K562 (cell line): ENCODE measurements at regions not wholly inside any gene's neighbourhood (a gene's known extent, or its start where the extent isn't known, plus 50 kb on each side); places are given as distances from the start of the nearest gene placed in this dataset.

ENCODE experiments used
- ATAC-seq: fragments of 200-7000 bp; cut with Tn5 transposase; 3 replicates; pipeline ENCODE4 v1.9.1; 2020; ENCODE audit warnings: moderate library complexity
- BruUV-seq: library from RNA; stranded (reverse); fragments of 400-500 nt; replicated peaks from 2 replicates; lab custom pipeline; 2021; lab: Mats Ljungman, UMichigan
- CTCF ChIA-PET: fragments of 300-600 bp; formaldehyde crosslinking; extraction: SDS; loops from one replicate; lab custom pipeline; 2021; ENCODE audit warnings: low intra/inter-chr PET ratio; lab: Yijun Ruan, JAX
- POLR2A ChIA-PET: fragments of 300-600, 350-650 bp; sonication (Branson Sonifier 250); formaldehyde crosslinking; extraction: SDS; loops from one replicate; lab custom pipeline; 2021; ENCODE audit warnings: antibody characterized with exemption, inconsistent platforms; lab: Yijun Ruan, JAX
- DNase-seq, 4 experiments: peaks; one replicate each; pipeline versions ENCODE4 v3.0.0 to v3.0.0-alpha.2; 2011 to 2018; ENCODE audit warnings: low spot score in 3 of 4, mixed read lengths in 3 of 4; ENCODE audit errors: extremely low read depth in 1 of 4
- FAIRE-seq: peaks from 2 replicates; lab custom pipeline; 2011; peaks lifted over from hg19 to GRCh38; lab: Jason Lieb, UNC
- H2AFZ ChIP-seq: 2 replicates; pipeline ENCODE4 v1.6.0; 2011; ENCODE audit warnings: low read depth, low read length, control low read depth, inconsistent platforms
- H3K27ac ChIP-seq: fragments of 200-600 bp; 3 replicates; pipeline ENCODE4 v1.8.0; 2011; ENCODE audit warnings: low read depth, mild to moderate bottlenecking, control low read depth, inconsistent platforms, low read length, moderate library complexity, mixed read lengths; ENCODE audit errors: extremely low read depth
- H3K27me3 ChIP-seq, 2 experiments: fragments of 300-600 bp in 1 of 2; 2 replicates in 1 of 2; 3 replicates in 1 of 2; pipeline versions ENCODE4 v1.6.0 to v1.8.0; 2011; ENCODE audit warnings: inconsistent platforms in 2 of 2, low read length in 2 of 2, mild to moderate bottlenecking in 1 of 2, mixed read lengths in 1 of 2, moderate library complexity in 1 of 2; ENCODE audit not compliant: control insufficient read depth in 2 of 2, insufficient read depth in 2 of 2
- H3K36me3 ChIP-seq: fragments of 300-600 bp; 3 replicates; pipeline ENCODE4 v1.8.0; 2011; ENCODE audit warnings: mild to moderate bottlenecking, low read length, inconsistent platforms; ENCODE audit not compliant: control insufficient read depth, insufficient read depth
- H3K4me1 ChIP-seq, 2 experiments: fragments of 200-600 bp in 1 of 2; replicated peaks in 1 of 2; 2 replicates in 1 of 2; 3 replicates in 1 of 2; pipeline versions ENCODE4 v1.5.1 to v1.8.0; 2011; ENCODE audit warnings: inconsistent platforms in 2 of 2, low read length in 2 of 2, mild to moderate bottlenecking in 1 of 2, mixed read lengths in 1 of 2, moderate library complexity in 1 of 2; ENCODE audit not compliant: control insufficient read depth in 2 of 2, insufficient read depth in 2 of 2
- H3K4me2 ChIP-seq: 2 replicates; pipeline ENCODE4 v1.6.1; 2011; ENCODE audit warnings: low read length, control low read depth, inconsistent platforms, mixed read lengths; ENCODE audit not compliant: insufficient read depth
- H3K4me3 ChIP-seq: fragments of 200-600 bp; sonication (generic), shearing (Covaris generic); 2 replicates; pipeline ENCODE4 v1.5.1; 2016; ENCODE audit warnings: control low read depth, inconsistent platforms
- H3K79me2 ChIP-seq: fragments of 200-600 bp; 3 replicates; pipeline ENCODE4 v1.8.0; 2011; ENCODE audit warnings: low read length, inconsistent platforms; ENCODE audit not compliant: control insufficient read depth, insufficient read depth
- H3K9ac ChIP-seq, 2 experiments: 2 replicates each; pipeline versions ENCODE4 v1.6.0 to v1.6.1; 2011; ENCODE audit warnings: low read depth in 2 of 2, low read length in 2 of 2, control low read depth in 1 of 2, inconsistent platforms in 1 of 2, mild to moderate bottlenecking in 1 of 2, mixed read lengths in 1 of 2; ENCODE audit not compliant: insufficient read depth in 1 of 2
- H3K9me1 ChIP-seq: one replicate; pipeline ENCODE4 v1.6.0; 2011; ENCODE audit warnings: inconsistent platforms, mild to moderate bottlenecking, low read length, moderate library complexity; ENCODE audit not compliant: control insufficient read depth, insufficient read depth
- H3K9me3 ChIP-seq: replicated peaks from 2 replicates; pipeline ENCODE4 v1.5.1; 2011; ENCODE audit warnings: low read depth, low read length, inconsistent platforms; ENCODE audit not compliant: control insufficient read depth, insufficient read depth
- H4K20me1 ChIP-seq: replicated peaks from 2 replicates; pipeline ENCODE4 v1.6.1; 2011; ENCODE audit warnings: low read length, inconsistent platforms, mixed read lengths; ENCODE audit not compliant: control insufficient read depth, insufficient read depth
- GABPB1 ChIP-seq: sonication (generic); formaldehyde crosslinking; IDR thresholded peaks from 2 replicates; pipeline ENCODE4 v1.8.0; 2022; ENCODE audit warnings: mild to moderate bottlenecking, missing genetic modification reagents
- KLF6 ChIP-seq: fragments of 250-450 bp; sonication (Bioruptor Pico); IDR thresholded peaks from 2 replicates; pipeline ENCODE4 v1.4.0; 2020; ENCODE audit warnings: mild to moderate bottlenecking, moderate library complexity, borderline replicate concordance
- LEF1 ChIP-seq: fragments of 450-650 bp; IDR thresholded peaks from 2 replicates; pipeline ENCODE4 v1.6.1; 2016; ENCODE audit warnings: mild to moderate bottlenecking
- MBD2 ChIP-seq: sonication (generic); IDR thresholded peaks from 2 replicates; pipeline ENCODE4 v1.6.1; 2016; ENCODE audit warnings: low read depth, borderline replicate concordance
- SNIP1 ChIP-seq: fragments of 450-650 bp; IDR thresholded peaks from 2 replicates; pipeline ENCODE4 v1.7.1; 2017; ENCODE audit warnings: low read depth, mild to moderate bottlenecking
- WGBS: fragments of 100-300 bp; shearing (Covaris generic); methylation state at CpG from one replicate; pipeline ENCODE4 v1.1.6; 2016; ENCODE audit warnings: low coverage, mixed read lengths; ENCODE audit not compliant: insufficient coverage; ENCODE audit errors: missing lambda C conversion rate; 5-methylcytosine and 5-hydroxymethylcytosine counted together
- in situ Hi-C: fragments of 300-500 bp; cut with MboI; formaldehyde crosslinking; loops from 4 replicates; pipeline ENCODE4 v1.15.0; 2018; ENCODE audit warnings: inconsistent platforms, mixed read lengths
- intact Hi-C: fragments of 100-400 bp; cut with micrococcal nuclease; formaldehyde crosslinking; loops from 2 replicates; pipeline ENCODE4 v1.14.2; 2022
- TF ChIP-seq, protein P1 (sequence below): fragments of 250-450 bp; sonication (Bioruptor Pico); IDR thresholded peaks from 2 replicates; pipeline ENCODE4 v1.4.0; 2020; ENCODE audit warnings: mild to moderate bottlenecking, moderate library complexity
- TF ChIP-seq, protein P2 (sequence below): fragments of 200-400 bp; formaldehyde crosslinking; IDR thresholded peaks from 2 replicates; pipeline ENCODE4 v1.6.1; 2017; ENCODE audit warnings: mild to moderate bottlenecking, low read depth, low read length, moderate library complexity

DNA sequence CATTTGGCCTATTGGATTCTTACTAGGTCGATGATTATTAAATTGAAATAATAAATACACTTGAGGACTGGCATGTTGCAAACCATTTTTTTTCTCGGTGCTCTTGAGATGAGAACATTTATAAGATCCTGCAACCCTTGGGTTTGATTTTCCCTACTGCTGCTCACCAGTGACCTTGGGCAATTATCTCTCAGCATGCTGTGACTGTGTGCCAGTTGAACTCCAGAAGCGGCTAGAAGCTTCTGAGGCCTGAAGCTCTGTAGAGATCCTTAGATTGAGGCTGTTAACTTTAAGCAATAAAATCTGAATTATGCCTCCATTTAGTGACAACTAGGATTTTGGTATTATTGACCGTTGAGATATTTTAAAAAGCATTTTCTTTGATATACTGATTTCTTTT is 489.8 kb downstream of the MAT2B start:
- Histone ChIP-seq H3K27ac (no peak overlapping the region), H3K4me1 (no peaks in the 10 kb centered on the region), H3K9ac (no peak overlapping the region), H3K79me2 (no peaks in the 10 kb centered on the region), H3K4me3 (no peak overlapping the region), H2AFZ (no peak overlapping the region), H3K27me3 (no peaks in the 10 kb centered on the region), H3K36me3 (no peaks in the 10 kb centered on the region), H3K9me3 (no peaks in the 10 kb centered on the region), H3K9me1 (no peaks in the 10 kb centered on the region), H4K20me1 (no peaks in the 10 kb centered on the region), H3K4me2 (no peak overlapping the region)
- in situ Hi-C loops (no loop called here), intact Hi-C loops (no loop called here)
- WGBS, result 1% methylated on average over 4 of the region's 4 CpGs
- FAIRE-seq (no peak), DNase-seq (no peak), ATAC-seq (no peak)
- POLR2A ChIA-PET, result no interaction called here
- no TSS peak for BruUV-seq
- no peak for TF ChIP-seq KLF6 (CRISPR knock-in tag)
- no peak for TF ChIP-seq SNIP1
- TF ChIP-seq LEF1, result no peak
- TF ChIP-seq, protein P1, sequence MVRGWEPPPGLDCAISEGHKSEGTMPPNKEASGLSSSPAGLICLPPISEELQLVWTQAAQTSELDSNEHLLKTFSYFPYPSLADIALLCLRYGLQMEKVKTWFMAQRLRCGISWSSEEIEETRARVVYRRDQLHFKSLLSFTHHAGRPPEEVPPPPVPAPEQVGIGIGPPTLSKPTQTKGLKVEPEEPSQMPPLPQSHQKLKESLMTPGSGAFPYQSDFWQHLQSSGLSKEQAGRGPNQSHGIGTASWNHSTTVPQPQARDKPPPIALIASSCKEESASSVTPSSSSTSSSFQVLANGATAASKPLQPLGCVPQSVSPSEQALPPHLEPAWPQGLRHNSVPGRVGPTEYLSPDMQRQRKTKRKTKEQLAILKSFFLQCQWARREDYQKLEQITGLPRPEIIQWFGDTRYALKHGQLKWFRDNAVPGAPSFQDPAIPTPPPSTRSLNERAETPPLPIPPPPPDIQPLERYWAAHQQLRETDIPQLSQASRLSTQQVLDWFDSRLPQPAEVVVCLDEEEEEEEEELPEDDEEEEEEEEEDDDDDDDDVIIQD, result no peak
- no peak for TF ChIP-seq MBD2
- TF ChIP-seq, protein P2, sequence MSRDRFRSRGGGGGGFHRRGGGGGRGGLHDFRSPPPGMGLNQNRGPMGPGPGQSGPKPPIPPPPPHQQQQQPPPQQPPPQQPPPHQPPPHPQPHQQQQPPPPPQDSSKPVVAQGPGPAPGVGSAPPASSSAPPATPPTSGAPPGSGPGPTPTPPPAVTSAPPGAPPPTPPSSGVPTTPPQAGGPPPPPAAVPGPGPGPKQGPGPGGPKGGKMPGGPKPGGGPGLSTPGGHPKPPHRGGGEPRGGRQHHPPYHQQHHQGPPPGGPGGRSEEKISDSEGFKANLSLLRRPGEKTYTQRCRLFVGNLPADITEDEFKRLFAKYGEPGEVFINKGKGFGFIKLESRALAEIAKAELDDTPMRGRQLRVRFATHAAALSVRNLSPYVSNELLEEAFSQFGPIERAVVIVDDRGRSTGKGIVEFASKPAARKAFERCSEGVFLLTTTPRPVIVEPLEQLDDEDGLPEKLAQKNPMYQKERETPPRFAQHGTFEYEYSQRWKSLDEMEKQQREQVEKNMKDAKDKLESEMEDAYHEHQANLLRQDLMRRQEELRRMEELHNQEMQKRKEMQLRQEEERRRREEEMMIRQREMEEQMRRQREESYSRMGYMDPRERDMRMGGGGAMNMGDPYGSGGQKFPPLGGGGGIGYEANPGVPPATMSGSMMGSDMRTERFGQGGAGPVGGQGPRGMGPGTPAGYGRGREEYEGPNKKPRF, result no peak
- TF ChIP-seq GABPB1 (CRISPR knock-in tag), result no peak
- CTCF ChIA-PET, result no interaction called here
